ENCODE measurements at regions not wholly inside any gene's neighbourhood (a gene's known extent, or its start where the extent isn't known, plus 50 kb on each side); places are given as distances from the start of the nearest gene placed in this dataset.

GRCh38 chr2:238587776-238588660, 161.3 kb downstream of the ASB1 start:
- Histone ChIP-seq H3K9ac (ENCODE audit: low read depth, low read length) (no peak overlapping the region), H3K9me3 (ENCODE audit: control insufficient read depth, insufficient read depth, low read length) (no peaks in the 10 kb centered on the region), H3K36me3 (ENCODE audit: insufficient read depth, low read length) (no peaks in the 10 kb centered on the region), H3K4me1 (ENCODE audit: insufficient read depth, low read length) (no peaks in the 10 kb centered on the region)

DNA sequence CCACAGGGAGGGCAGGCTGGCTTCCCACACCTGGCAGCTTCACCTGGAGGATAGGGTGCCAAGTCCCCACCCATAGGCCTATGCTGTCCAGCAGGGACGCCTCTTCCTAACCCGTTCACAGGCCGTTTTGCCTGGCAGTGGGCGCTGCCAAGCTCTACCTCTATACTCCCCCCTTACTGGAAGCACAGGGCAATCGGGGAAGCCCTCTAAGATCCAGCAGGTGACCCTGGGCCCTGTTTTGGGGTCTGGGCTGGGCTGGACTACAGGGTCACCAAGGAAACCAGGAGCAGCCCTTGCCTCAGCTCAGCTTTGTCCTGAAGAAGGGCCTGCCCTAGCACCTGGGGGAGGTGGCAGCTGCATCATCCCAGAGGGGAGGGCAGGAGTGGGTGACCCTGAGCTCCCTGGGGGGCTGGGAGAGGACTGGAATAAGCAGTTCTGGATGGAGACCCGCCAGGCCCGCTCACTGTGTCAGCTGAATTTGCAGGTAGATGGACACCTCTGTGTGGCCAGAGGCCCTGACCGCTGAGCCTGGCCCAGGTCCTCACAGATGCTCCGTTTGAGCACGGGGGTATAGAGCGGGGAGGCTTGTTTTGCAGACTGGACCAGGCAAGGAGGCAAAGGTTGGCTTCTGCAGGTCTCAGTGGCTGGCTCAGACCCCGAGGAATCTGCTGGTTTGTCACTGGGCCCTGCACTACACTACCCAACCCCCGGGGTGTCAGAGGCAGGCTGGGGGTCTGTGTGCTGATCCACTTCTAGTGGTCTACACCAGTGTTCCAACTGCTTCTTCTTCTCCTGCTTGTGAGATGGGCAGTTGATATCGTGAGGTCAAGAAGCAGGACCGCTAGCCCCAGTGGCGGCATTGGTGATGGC, 163.1 kb downstream of the ASB1 start:
- no peaks in the 10 kb centered on the region for H3K9me3 ChIP-seq (ENCODE audit: control insufficient read depth, insufficient read depth, low read length)
- no peak overlapping the region for H3K9ac ChIP-seq (ENCODE audit: low read depth, low read length)
- H3K4me1 ChIP-seq (ENCODE audit: insufficient read depth, low read length): no peaks in the 10 kb centered on the region

DNA sequence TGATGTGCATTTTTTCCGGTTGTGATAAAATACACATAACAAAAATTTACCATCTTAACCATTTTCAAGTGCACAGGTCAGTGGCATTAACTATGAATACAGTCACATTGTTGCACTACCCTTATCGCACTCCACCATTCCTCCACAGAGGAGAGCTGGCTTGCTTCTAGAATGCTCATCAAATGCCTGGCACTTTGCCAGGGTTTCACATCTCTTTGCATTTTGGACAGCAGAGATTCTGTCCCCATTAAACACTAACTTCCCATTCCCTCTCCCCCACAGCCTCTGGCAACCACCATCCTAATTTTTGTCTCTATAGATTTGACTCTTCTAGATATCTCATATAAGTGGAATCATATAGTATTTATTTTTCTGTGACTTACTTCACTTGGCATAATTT, 165.0 kb downstream of the ASB1 start:
- Histone ChIP-seq H3K4me1 (ENCODE audit: insufficient read depth, low read length) (no peaks in the 10 kb centered on the region), H3K9ac (ENCODE audit: low read depth, low read length) (no peak overlapping the region), H3K36me3 (ENCODE audit: insufficient read depth, low read length) (no peaks in the 10 kb centered on the region), H3K9me3 (ENCODE audit: control insufficient read depth, insufficient read depth, low read length) (no peaks in the 10 kb centered on the region)

More for the DNA sequence above, 163.1 kb downstream of the ASB1 start:
- H3K36me3 ChIP-seq (ENCODE audit: insufficient read depth, low read length): no peaks in the 10 kb centered on the region

DNA sequence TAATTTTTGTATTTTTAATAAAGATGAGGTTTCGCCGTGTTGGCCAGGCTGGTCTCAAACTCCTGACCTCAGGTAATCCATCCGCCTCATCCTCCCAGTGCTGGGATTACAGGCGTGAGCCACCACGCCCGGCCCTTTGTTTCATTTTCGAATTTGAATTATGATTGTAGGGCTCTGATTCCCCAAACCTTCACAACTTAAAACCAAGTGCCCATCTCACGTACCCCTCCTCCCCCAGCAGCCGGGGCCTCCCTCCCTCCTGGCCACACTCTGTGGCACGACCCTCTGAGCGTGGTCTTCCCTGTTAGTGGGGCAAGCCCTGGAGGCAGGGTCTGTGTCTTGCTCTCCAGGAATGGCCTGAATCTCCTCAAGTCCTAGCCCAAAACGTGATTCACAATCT, 166.5 kb downstream of the ASB1 start:
- H3K36me3 ChIP-seq (ENCODE audit: insufficient read depth, low read length): no peaks in the 10 kb centered on the region
- no peaks in the 10 kb centered on the region for H3K4me1 ChIP-seq (ENCODE audit: insufficient read depth, low read length)
- H3K9ac ChIP-seq (ENCODE audit: low read depth, low read length): no peak overlapping the region
- no peaks in the 10 kb centered on the region for H3K9me3 ChIP-seq (ENCODE audit: control insufficient read depth, insufficient read depth, low read length)

GRCh38 chr2:238593678-238594077, 167.0 kb downstream of the ASB1 start:
- H3K36me3 ChIP-seq (ENCODE audit: insufficient read depth, low read length): no peaks in the 10 kb centered on the region
- no peaks in the 10 kb centered on the region for H3K9me3 ChIP-seq (ENCODE audit: control insufficient read depth, insufficient read depth, low read length)
- H3K4me1 ChIP-seq (ENCODE audit: insufficient read depth, low read length): no peaks in the 10 kb centered on the region
- H3K9ac ChIP-seq (ENCODE audit: low read depth, low read length): no peak overlapping the region

GRCh38 chr2:238594796-238595749, 168.3 kb downstream of the ASB1 start:
- no peaks in the 10 kb centered on the region for H3K4me1 ChIP-seq (ENCODE audit: insufficient read depth, low read length)
- H3K9ac ChIP-seq (ENCODE audit: low read depth, low read length): no peak overlapping the region
- no peaks in the 10 kb centered on the region for H3K36me3 ChIP-seq (ENCODE audit: insufficient read depth, low read length)
- H3K9me3 ChIP-seq (ENCODE audit: control insufficient read depth, insufficient read depth, low read length): no peaks in the 10 kb centered on the region

DNA sequence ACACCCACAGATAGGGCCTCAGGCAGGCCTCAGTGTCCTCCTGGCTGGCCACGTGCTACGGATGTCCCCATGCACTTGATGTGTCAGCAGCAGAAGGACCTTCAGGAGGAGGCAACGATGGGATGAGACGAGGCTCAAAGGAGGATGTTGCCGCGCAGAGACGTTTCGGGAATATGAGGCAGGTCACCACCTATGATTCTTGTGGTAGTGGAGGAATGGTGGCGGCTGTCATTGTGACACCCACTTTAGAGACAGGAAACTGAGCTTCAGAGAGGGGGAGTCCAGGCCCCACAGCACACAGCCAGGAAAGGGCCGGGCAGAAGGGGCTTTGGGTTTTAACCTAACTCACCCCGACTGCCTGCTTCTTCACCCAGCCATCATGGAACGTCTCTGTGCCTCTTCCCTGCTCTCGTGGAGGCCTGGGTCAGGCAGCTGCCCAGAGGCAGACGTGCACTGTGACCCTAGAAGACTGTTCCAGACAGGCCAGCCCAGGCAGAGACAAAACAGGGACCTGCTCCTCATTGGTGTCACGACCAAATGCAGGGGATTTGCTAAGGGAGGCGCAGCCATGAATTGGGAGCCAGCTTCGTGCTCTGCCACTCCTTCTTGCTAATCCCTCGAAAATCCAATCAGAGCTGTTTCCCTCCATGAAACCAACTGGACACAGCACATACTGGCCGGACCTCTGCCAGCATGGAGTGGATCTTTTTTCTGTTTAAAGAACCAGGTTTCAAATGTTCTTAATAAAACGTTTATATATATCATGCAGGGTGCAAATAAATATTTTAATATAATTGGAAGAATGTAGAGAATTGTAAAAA, 169.2 kb downstream of the ASB1 start:
- no peak overlapping the region for H3K9ac ChIP-seq (ENCODE audit: low read depth, low read length)
- H3K36me3 ChIP-seq (ENCODE audit: insufficient read depth, low read length): no peaks in the 10 kb centered on the region
- H3K9me3 ChIP-seq (ENCODE audit: control insufficient read depth, insufficient read depth, low read length): no peaks in the 10 kb centered on the region
- no peaks in the 10 kb centered on the region for H3K4me1 ChIP-seq (ENCODE audit: insufficient read depth, low read length)

- H3K36me3 ChIP-seq (ENCODE audit: insufficient read depth, low read length): no peaks in the 10 kb centered on the region
- no peaks in the 10 kb centered on the region for H3K9me3 ChIP-seq (ENCODE audit: control insufficient read depth, insufficient read depth, low read length)
- H3K9ac ChIP-seq (ENCODE audit: low read depth, low read length): no peak overlapping the region
- no peaks in the 10 kb centered on the region for H3K4me1 ChIP-seq (ENCODE audit: insufficient read depth, low read length)
Observed at GRCh38 chr2:238596571-238597551, 170.1 kb downstream of the ASB1 start.

DNA sequence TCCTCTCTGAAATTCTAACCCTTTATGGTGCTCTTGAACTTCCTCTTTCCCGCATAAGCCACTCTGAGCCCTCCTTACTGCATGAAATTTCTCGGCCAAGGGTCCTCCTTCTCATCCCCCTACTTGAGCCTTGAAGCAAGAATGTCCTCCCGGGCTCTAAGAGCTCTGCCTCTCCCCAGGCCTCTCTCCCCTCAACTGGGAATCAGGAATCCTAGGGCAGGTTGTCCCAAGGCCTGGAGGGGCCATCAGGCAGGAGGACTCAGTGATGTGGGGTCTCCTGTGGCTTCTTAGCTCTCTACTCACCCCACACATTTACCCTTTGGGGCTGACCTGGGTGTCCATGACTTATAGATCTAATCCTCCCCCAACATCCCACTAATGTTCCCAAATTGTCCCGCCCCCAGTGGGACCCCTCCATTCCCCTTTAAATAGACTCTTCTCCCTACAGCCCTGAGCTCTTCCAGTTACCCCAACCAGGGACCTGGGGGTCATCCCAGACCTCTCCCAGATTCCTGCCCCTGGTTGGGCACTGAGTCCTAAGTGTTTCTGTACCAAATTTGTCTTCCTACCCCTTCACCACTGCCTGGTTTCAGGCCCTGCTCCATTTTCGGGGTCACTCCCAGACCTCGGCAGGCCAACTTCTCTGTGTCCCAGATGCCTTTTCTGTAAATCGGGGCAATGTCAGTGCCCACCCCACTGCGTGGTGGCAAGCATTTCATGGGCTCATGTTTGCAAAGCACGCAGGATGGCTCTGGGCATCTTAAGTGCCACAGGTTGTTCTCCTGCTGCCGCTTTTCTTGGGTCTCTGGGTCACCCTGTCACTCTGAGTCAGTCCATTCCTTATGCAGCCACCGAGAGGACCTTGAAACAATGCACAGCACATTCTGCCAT, 171.2 kb downstream of the ASB1 start:
- H3K9ac ChIP-seq (ENCODE audit: low read depth, low read length): no peak overlapping the region
- H3K4me1 ChIP-seq (ENCODE audit: insufficient read depth, low read length): no peaks in the 10 kb centered on the region
- no peaks in the 10 kb centered on the region for H3K36me3 ChIP-seq (ENCODE audit: insufficient read depth, low read length)

DNA sequence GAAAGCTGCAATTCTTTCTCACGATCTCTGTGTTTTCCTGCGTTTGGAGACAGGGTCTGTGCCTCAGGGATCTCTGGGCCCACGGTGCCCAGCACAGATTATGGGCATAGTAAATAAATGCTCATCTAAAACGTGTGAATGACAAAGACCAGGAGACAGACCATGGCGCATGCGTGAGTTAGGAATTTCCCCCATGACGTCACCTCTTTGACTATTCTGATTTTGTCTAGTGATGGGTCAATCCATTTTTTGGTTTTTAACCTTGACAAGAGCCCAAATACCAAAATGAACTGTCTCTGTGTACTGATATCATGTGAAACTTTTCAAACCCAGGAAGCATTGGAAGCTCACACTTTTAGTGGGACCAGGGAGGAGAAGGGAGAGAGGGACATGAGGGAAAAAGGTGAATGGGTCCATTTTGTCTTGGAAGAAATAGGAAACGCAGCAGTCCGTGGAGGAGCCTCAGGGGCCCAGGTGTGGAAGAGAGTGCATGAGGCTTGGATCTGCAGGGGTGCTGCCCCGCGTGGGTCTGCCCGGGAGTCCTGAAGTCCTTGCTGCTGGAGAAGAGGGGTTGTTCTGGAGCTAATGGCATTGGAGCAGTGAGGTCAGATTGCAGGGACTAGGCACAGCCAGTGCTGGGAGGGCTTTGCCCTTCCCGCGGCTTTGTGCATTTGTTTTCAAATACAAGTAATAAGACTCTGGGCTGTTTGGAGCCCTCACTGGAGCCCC, 172.2 kb downstream of the ASB1 start:
- Histone ChIP-seq H3K36me3 (ENCODE audit: insufficient read depth, low read length) (no peaks in the 10 kb centered on the region), H3K4me1 (ENCODE audit: insufficient read depth, low read length) (no peaks in the 10 kb centered on the region), H3K9me3 (ENCODE audit: control insufficient read depth, insufficient read depth, low read length) (peaks cover 3% of the 10 kb centered on the region; the same call in 1 of the 2 replicates), H3K9ac (ENCODE audit: low read depth, low read length) (no peak overlapping the region)

More for the DNA sequence above, 171.2 kb downstream of the ASB1 start:
- peaks cover under 1% of the 10 kb centered on the region; the same call in 1 of the 2 replicates for H3K9me3 ChIP-seq (ENCODE audit: control insufficient read depth, insufficient read depth, low read length)
